ENCODE measurements at regions not wholly inside any gene's neighbourhood (a gene's known extent, or its start where the extent isn't known, plus 50 kb on each side); places are given as distances from the start of the nearest gene placed in this dataset.

DNA sequence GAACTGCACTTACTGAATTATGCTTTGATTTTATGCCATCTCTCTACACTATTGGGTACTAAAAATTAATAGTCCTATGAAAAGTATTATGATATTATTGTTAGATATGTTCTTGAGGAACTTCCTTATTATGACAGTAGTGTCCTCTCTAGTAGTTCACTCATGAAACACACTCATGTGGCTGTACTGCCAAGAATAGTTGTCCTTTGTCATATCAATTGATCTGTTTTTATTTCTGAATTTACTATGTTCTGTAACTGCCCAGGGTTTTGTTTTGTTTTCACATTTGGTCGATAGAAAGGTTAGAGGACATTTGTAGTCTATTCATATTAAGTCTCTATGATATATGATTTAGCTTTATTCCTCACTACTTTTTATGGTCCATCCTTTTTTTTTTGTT is 215.2 kb downstream of the PPARGC1A start:
- DNase-seq (ENCODE audit: extremely low read depth in 1 of 2, low read depth in 1 of 2): no peak

DNA sequence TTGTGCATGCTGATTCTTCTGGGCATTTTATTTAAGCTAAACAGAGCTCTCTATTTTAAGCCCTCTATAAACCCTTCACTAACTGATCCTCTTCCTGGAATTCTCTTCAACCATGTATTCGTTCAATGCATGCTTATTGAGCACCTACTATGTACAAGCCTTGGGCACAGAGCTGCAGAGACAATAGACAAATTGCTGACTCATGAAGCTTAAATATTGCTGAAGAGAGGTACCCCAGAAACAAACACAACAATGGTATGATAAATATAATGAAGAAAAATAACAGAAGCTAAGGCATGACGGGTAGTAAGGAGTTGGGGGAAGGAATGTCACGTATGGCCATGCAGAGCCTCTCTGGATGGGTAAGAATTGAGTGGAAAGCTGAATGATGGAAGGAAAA is 222.2 kb downstream of the PPARGC1A start:
- no peak for DNase-seq (ENCODE audit: extremely low read depth in 1 of 2, low read depth in 1 of 2)

DNA sequence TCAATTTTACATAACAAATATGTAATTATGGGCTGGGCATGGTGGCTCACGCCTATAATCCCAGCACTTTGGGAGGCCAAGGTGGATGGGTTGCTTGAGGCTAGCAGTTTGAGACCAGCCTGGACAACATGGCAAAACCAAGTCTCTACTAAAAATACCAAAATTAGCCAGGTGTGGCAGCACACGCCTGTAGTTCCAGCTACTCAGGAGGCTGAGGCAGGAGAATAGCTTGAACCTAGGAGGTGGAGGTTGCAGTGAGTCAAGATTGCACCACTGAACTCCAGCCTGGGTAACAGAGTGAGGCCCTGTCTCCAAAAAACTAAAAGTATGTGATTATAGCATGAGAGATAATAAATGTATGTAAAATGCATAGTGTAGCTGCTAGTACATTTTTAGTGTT is 229.0 kb downstream of the PPARGC1A start:
- DNase-seq (ENCODE audit: extremely low read depth in 1 of 2, low read depth in 1 of 2): no peak

DNA sequence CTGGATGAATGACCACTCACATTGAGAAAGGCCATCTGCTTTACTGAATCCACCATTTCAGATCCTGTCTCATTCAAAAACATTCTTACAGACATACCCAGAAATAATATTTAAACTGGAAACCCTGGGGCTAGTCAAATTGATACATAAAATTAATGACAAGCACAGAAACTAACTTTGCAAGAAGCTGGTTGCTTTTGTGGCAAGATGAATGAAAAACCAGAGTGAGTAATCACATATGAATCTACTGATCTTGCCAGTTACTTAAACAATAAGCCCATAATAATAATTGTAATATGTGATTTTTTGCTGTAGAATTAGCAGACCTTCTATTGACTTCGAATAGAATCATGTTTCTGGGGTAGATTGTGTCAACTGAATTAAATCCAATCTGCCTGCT is 235.1 kb downstream of the PPARGC1A start:
- DNase-seq (ENCODE audit: extremely low read depth in 1 of 2, low read depth in 1 of 2): no peak

DNA sequence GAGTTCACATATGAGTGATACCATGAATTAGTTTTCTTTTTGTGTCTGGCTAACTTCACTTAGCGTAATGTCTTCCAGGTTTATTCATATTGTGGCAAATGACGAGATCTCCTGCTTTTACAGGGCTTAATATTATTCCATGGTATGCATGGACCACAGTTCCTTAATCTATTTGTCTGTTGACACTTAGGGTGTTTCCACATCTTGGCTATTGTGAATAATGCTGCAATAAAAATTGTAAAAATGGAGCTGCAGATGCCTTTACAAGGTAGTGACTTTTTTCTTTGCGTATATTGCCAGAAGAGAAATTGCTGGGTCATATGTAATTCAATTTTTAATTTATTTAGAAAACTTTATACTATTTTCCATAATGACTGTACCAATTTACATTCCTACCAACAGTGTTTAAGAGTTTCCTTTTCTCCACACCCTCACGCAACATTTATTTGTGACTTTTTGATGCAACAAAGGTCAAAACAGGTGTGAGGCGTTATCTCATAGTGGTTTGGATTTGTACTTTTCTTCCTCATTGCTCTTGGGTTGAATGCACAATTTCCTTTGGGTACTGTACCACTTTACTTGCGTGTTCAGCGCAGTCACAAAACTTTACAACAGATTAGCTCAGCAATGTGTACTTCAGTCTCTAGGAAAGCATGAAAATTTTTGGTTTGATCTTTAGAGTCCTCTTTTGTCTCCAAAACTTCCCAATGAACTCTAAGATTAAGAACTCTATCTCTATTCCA is 240.8 kb downstream of the PPARGC1A start:
- no peak for DNase-seq (ENCODE audit: extremely low read depth in 1 of 2, low read depth in 1 of 2)

DNA sequence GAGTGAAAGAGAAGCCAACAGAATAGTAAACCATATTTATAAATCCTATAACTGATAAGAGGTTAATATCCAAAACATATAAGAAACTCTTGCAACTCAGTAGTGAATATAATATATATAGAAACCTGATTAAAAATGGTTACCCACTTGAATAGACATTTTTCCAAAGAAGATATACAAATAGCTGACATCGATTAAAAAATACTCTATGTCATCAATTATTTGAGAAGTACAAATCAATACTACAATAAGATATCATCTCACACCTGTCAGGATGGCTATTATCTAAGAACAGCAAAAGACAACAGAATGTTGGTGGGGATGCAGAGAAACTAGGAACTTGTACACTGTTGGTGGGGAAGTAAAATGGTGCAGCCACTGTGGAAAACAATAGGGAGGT is 254.4 kb downstream of the PPARGC1A start:
- DNase-seq (ENCODE audit: extremely low read depth in 1 of 2, low read depth in 1 of 2): no peak

DNA sequence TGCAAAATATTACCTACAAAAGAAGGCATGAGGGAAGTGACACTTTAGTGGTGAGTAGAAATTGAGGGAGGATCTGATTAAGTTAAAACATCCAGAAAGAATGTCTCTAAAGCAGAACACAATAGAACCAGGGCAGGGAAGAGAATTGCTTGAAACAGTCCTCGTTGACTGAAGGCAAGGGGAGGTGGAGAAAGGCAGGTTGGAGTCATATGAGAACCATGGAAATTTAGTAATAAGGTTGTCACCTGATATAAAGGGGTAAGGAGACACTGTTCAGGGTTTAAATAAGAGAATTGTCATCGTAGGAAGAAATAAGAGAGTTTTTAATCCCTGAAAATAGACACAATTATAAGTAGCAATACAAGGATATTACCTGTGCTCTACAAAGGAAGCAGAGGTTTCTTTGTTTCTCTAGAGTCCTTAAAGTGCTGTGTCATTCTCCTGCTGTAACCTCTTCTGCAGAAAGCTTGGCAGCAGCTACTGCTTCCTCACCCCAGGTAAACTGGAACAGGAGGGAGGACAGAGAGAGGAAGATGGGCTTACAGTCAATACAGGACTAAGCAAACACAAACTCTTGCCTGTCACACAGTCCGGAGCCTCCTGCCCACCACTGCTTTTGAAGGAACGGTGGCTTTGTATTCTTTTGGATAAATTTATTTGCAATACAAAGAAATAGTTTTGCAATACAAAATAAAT is 258.4 kb downstream of the PPARGC1A start:
- DNase-seq (ENCODE audit: extremely low read depth in 1 of 2, low read depth in 1 of 2): no peak

DNA sequence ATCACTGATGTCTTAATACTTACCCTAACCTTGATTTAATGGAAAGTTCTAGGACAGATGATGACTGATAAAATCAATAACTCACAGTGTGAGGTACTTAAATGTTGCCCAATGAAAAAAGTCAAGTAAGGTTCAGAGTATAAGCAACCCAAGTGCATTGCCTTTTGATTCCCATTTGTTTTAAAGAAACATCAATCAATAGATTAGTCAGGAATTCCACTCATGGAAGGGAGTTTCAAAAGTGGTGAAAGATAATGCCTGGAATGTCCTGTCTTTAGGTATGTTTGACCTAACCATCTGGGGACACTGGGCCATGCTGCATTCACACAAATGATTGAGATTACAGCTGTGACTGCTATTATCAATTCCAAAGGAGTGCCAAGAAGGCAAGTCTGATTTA is 259.7 kb downstream of the PPARGC1A start:
- no peak for DNase-seq (ENCODE audit: extremely low read depth in 1 of 2, low read depth in 1 of 2)

DNA sequence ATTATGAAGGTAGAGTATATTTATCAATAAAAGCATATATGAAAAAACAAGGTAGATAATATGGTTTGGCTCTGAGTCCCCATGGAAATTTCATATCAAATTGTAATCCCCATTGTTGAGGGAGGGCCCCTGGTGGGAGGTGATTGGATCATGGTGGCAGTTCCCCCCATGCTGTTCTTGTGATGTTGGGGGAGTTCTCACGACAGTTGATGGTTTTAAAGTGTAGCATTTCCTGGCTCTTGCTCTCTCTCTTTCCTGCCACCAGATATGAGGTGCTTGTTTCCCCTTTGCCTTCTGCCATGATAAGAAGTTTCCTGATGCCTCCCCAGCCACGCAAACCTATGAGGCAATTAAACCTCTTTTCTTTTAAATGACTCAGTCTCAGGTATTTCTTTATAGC is 260.4 kb downstream of the PPARGC1A start:
- DNase-seq (ENCODE audit: extremely low read depth in 1 of 2, low read depth in 1 of 2): no peak

DNA sequence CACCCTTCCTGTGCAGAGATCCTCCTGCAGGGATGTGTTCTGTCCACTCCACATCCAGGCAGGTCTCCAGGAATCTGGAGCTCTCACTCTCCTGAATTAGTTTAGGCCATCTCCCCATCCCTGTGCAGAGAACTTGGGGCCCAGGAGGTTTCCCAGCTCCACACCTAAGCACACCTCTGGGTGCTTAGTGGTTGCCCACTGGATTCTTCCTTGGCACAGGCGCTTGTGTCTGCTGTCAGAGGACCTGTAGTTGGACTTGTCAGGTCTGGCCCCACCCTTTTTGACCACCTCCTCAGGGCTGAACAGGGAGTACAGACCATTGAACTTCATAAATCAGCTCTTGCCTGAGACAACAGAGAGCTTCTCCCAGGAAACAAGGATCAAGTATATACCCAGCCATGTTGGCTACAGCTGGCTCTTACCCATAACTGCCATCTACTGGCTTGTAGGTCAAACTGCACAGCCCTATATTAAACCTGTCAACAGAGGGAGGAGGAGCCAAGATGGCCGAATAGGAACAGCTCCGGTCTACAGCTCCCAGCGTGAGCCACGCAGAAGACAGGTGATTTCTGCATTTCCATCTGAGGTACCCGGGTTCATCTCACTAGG is 275.5 kb downstream of the PPARGC1A start:
- DNase-seq (ENCODE audit: extremely low read depth in 1 of 2, low read depth in 1 of 2): no peak

DNA sequence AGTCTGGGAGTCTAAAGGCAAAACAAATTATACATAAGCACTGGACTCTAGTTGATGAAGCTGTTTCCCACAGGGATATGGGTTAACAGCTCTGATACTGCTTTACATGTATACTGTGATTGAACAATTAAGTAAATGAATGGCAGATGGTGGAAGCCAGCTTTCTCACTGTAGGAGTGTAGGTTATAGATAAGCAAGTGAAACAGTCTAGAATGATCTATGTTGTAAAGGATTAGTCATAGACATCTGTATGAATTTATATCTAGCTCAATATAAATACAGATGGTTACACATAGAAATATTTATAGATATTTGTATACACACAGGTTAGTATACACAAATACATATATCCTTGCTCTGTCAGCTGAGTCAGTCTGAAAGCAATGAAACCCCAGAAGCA is 276.1 kb downstream of the PPARGC1A start:
- DNase-seq (ENCODE audit: extremely low read depth in 1 of 2, low read depth in 1 of 2): no peak

DNA sequence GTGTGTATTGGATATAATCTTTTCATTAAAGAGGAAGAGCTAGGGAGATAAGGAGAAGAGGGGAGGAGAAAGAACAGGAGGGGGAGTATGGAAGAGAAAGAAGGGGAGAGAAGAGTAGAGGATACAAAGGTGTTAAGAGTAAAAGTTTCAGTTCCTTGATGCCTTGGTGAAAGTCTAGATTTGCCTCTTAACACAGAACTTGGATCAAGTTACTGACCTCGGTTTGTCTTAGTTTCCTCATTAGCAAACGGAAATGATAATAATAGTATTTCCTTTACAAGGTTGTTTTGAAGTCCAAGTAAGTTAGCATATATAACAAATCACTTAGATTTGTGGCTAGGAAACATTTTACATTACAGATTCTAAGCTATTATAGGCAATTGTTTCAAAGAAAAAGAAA is 287.1 kb downstream of the PPARGC1A start:
- DNase-seq (ENCODE audit: extremely low read depth in 1 of 2, low read depth in 1 of 2): no peak

DNA sequence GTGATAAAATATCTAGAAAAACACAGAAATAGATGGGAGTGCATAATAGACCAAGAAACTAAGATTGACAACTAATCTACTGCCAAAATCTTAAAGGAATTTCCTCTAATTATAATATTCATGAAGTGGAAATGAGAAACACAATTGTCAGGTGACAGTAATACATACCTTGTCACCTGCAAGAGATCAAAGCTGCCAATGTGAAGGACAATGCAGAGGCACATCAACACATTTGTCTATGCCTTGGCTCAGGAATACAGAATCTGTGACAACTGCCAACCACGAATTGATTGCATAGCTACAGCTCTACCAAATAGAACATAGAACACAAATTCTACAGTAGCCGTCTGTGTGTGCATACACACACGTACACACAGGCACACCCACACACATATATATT is 295.7 kb downstream of the PPARGC1A start:
- DNase-seq (ENCODE audit: extremely low read depth in 1 of 2, low read depth in 1 of 2): no peak

DNA sequence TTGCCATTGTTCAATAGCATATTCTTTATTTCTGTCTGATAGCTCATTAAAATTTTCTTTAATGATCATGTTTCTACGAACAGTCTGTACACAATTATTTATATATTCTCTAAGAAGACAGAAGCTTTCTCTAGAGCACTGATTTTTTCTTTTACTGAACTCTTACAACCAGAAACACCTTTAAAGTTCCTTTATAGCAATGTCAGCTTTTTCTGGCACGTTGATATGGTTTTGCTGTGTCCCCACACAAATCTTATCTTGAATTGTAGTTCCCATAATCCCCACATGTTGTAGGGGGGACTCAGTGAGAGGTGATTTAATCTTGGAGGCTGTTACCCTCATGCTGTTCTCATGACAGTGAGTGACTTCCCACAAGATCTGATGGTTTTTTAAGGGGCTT is 299.4 kb downstream of the PPARGC1A start:
- DNase-seq (ENCODE audit: extremely low read depth in 1 of 2, low read depth in 1 of 2): no peak

DNA sequence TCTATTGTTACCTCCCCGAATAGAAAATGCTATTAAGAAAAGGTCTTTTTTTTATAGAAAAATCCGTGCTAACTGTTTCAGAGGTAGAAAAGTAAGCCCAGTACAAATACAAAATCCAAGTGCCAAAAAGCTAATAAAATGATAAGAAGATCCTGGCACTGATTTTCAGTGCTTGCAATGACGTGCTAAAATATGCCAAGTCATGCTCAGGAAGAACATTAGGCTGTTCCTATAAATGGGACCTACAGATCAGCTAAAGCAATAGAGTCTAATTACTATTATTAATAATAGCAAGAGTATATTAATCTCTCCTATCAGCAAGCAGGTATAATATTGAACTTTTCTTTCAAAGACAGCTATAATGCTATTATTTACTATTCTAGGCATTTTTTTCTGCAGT is 305.8 kb downstream of the PPARGC1A start:
- DNase-seq (ENCODE audit: extremely low read depth in 1 of 2, low read depth in 1 of 2): no peak

DNA sequence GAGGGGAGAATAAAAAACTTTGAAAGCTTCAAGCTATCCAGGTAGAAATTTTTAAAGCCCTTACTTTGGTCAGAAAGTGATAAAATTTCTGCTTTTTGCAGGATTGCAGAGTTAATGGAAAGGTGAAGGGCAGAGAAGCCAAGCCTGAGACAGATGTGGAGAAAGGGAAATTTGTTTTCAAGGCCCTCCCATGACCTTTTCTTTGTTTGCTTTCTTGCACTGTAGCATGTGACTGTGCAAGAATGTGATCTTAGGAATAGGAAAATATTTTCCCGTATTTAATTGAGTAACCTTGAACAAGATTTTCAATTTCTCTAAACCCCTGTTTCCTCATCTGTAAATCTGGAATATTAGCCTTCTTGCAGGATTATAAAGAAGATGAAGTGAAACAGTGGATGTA is 307.2 kb downstream of the PPARGC1A start:
- no peak for DNase-seq (ENCODE audit: extremely low read depth in 1 of 2, low read depth in 1 of 2)

DNA sequence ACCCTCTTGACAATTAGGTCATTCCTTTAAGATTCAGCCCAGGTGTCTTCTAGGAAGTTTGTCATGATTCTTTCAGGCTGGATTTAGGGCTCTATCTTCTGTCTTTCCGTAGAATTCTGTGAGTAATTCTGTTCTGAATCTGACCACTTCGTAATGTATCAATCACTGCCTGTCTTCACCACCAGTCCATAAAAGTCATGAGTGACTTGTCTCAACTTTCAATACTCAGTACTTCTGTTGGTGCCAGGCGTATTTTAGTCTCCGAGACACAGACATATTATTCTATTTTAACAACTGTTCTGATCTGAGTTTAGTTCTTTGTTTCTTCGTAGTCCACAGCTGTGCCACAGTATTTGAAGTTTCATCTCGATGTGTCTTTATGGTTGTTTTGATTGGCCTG is 310.7 kb downstream of the PPARGC1A start:
- DNase-seq (ENCODE audit: extremely low read depth in 1 of 2, low read depth in 1 of 2): no peak

DNA sequence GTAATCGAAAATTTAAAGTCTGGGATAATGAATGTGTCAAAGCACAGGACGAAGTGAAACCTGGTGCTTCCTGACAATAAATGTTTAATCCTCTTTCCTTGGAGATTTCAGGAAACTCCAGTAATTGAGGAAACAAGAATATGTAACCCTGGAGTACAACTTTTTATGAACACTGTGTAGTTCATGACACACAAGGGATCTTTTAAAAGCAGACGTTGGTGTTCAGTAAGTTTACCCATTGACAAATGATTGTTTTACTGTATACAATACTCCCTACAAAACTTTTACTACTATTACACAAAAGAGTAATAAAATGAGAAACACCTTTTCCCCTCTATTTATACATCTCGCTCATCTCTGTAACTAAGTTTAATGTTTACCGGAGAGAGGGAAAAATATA is 312.4 kb downstream of the PPARGC1A start:
- DNase-seq (ENCODE audit: extremely low read depth in 1 of 2, low read depth in 1 of 2): no peak

DNA sequence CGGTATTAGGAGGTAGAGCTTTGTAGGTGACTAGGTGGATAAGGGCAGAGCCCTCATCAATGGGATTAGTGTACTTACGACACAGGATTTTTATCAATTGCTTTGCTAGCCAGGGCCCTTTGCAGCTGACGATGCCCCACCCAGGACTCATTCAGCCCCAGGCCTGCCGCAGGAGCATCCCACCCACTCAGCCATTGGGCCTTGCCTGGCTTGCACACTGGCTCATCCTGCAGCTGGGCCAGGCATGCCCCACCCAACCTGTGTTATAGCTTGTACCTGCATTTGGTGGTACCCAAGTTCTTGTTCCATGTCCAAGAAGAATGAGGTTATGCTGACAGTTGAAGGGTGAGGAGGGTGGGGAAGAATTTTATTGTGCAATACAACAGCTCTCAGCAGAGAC is 317.5 kb downstream of the PPARGC1A start:
- no peak for DNase-seq (ENCODE audit: extremely low read depth in 1 of 2, low read depth in 1 of 2)

DNA sequence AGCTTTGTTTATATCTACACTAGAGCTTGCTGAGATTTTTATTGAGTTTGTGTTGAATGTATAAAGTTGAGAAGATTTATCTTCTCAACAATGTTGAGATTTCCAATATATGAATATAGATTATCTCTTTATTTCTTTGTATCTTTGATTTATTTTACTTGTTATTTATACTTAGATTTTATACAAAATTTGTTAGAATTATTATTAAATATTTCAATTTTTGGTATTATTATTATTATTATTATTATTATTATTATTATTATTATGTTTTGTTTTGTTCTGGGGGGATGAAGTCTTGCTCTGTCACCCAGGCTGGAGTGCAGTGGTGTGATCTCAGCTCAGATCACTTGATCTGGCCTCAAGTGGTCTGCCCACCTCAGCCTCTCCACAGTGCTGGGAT is 322.5 kb downstream of the PPARGC1A start:
- no peak for DNase-seq (ENCODE audit: extremely low read depth in 1 of 2, low read depth in 1 of 2)

DNA sequence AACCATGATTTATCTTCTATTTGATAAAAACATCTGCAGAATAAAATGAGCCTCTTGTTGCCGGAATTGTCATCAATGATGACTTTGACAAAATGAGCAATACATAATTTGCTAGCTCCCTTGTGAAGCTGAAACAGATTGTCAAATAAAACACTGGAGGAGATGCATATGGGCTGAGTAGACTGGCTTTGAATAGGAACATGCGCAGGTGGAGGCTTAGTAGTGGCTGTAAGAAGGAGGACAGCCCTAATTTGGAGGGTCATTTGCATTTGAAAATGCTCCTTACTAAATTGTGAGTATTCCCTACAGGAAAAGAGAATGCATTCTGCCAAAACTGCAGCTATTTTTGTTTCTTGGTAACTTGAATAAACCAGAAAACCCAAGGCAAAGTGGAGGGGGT is 329.1 kb downstream of the PPARGC1A start:
- DNase-seq (ENCODE audit: extremely low read depth in 1 of 2, low read depth in 1 of 2): no peak

DNA sequence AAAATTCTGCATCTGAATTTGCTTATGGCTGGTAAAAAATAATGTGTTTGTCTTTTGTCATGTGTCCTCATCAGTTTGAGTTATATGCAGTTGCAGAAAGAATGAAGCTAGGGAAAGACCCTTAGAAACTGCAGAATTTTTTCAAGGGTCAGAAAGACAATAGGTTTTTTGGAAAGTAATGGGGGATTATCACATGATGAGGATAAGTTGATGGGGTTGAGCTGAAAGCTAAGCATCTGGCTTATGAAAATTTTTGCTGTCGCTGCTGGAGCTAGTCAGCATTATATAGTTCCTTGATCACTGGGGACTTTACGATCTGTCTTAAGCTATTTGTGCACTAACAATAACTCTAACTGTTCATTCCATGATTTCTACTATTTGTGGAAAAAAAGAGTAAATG is 331.7 kb downstream of the PPARGC1A start:
- DNase-seq (ENCODE audit: extremely low read depth in 1 of 2, low read depth in 1 of 2): no peak

All from stimulated activated CD8-positive, alpha-beta memory T cell treated with anti-CD3 and anti-CD28 coated beads, Interleukin-7, amount 100 ng/mL, for 48 hours (primary cell).